ENCODE measurements at regions not wholly inside any gene's neighbourhood (a gene's known extent, or its start where the extent isn't known, plus 50 kb on each side); places are given as distances from the start of the nearest gene placed in this dataset.

- H3K36me3 ChIP-seq (ENCODE audit: control insufficient read depth, insufficient read depth, low read length) = no peaks in the 10 kb centered on the region
- H3K9me1 ChIP-seq (ENCODE audit: insufficient read depth, low read length) = no peaks in the 10 kb centered on the region
- ChIA-PET CTCF (no interaction called here), POLR2A (ENCODE audit: unreplicated experiment) (no interaction called here)
- H3K18ac ChIP-seq (ENCODE audit: low read depth, low read length) = no peak overlapping the region
- no peaks in the 10 kb centered on the region for H3K27me3 ChIP-seq (ENCODE audit: control insufficient read depth, insufficient read depth, low read length)
- dilution Hi-C loops (cut with HindIII; ENCODE audit: low sequenced_read_pairs, unreplicated experiment) = no loop called here
- peaks cover 9% of the 10 kb centered on the region for H3K9me3 ChIP-seq (ENCODE audit: control insufficient read depth, insufficient read depth, low read length)
- H3K14ac ChIP-seq (replicated peaks; ENCODE audit: low read depth, low read length) = no peak overlapping the region
- H3K4me1 ChIP-seq (ENCODE audit: control insufficient read depth, insufficient read depth, low read length) = no peaks in the 10 kb centered on the region
- H2AFZ ChIP-seq (replicated peaks; ENCODE audit: low read length, poor library complexity) = no peak overlapping the region
- no peaks in the 10 kb centered on the region for H3K79me1 ChIP-seq (ENCODE audit: low read depth in 1 of 2, low read length in 2 of 2)
- TF ChIP-seq MAFK (IDR thresholded peaks at IDR 0.05; ENCODE audit: low read depth, low read length) = no peak
- TF ChIP-seq FOS (IDR thresholded peaks at IDR 0.05; ENCODE audit: low read depth, low read length) = no peak
- TF ChIP-seq, protein P1, sequence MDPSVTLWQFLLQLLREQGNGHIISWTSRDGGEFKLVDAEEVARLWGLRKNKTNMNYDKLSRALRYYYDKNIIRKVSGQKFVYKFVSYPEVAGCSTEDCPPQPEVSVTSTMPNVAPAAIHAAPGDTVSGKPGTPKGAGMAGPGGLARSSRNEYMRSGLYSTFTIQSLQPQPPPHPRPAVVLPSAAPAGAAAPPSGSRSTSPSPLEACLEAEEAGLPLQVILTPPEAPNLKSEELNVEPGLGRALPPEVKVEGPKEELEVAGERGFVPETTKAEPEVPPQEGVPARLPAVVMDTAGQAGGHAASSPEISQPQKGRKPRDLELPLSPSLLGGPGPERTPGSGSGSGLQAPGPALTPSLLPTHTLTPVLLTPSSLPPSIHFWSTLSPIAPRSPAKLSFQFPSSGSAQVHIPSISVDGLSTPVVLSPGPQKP (IDR thresholded peaks at IDR 0.05; ENCODE audit: borderline replicate concordance, low read depth, low read length) = no peak
- TF ChIP-seq RFX5 (IDR thresholded peaks at IDR 0.05; ENCODE audit: low read depth, low read length) = no peak
- no peak for TF ChIP-seq MXI1 (IDR thresholded peaks at IDR 0.05; ENCODE audit: borderline replicate concordance, low read depth, low read length)
- no peak for TF ChIP-seq NFE2L2 (IDR thresholded peaks at IDR 0.05; ENCODE audit: low read depth, low read length)
- no peak for TF ChIP-seq USF2 (IDR thresholded peaks at IDR 0.05; ENCODE audit: low read depth, low read length)
- no peak for TF ChIP-seq MAZ (IDR thresholded peaks at IDR 0.05; ENCODE audit: borderline replicate concordance, low read depth, low read length)
- TF ChIP-seq, protein P2, sequence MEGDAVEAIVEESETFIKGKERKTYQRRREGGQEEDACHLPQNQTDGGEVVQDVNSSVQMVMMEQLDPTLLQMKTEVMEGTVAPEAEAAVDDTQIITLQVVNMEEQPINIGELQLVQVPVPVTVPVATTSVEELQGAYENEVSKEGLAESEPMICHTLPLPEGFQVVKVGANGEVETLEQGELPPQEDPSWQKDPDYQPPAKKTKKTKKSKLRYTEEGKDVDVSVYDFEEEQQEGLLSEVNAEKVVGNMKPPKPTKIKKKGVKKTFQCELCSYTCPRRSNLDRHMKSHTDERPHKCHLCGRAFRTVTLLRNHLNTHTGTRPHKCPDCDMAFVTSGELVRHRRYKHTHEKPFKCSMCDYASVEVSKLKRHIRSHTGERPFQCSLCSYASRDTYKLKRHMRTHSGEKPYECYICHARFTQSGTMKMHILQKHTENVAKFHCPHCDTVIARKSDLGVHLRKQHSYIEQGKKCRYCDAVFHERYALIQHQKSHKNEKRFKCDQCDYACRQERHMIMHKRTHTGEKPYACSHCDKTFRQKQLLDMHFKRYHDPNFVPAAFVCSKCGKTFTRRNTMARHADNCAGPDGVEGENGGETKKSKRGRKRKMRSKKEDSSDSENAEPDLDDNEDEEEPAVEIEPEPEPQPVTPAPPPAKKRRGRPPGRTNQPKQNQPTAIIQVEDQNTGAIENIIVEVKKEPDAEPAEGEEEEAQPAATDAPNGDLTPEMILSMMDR (conservative IDR thresholded peaks at IDR 0.05; ENCODE audit: low read depth, low read length) = no peak
- no peak for TF ChIP-seq BHLHE40 (IDR thresholded peaks at IDR 0.05; ENCODE audit: low read depth, low read length)
- TF ChIP-seq RAD21 (IDR thresholded peaks at IDR 0.05; ENCODE audit: low read length) = no peak
- TF ChIP-seq SMC3 (IDR thresholded peaks at IDR 0.05; ENCODE audit: low read depth, low read length) = no peak
- TF ChIP-seq POLR2A (IDR thresholded peaks at IDR 0.05; ENCODE audit: low read depth, low read length) = no peak
- no peak for TF ChIP-seq RCOR1 (IDR thresholded peaks at IDR 0.05; ENCODE audit: insufficient replicate concordance, low read length)
- TF ChIP-seq CEBPB (IDR thresholded peaks at IDR 0.05; ENCODE audit: low read depth, low read length) = no peak
- TF ChIP-seq CHD1 (IDR thresholded peaks at IDR 0.05; ENCODE audit: low read depth, low read length) = no peak
- no peak overlapping the region for H2BK5ac ChIP-seq (ENCODE audit: low read depth, low read length, poor library complexity, severe bottlenecking)
- no peak overlapping the region for H4K91ac ChIP-seq (ENCODE audit: insufficient read depth, low read depth, low read length)
- DNase-seq (no peak), ATAC-seq (ENCODE audit: low read depth) (no peak)
- H3K9ac ChIP-seq (ENCODE audit: low read depth, low read length) = no peak overlapping the region
- no peak overlapping the region for H3K56ac ChIP-seq (ENCODE audit: extremely low read depth, insufficient read depth, low read length)
- in situ Hi-C loops (cut with MboI; ENCODE audit: low sequenced_read_pairs) = no loop called here
- no peak overlapping the region for H3K4me3 ChIP-seq (ENCODE audit: insufficient read depth, low read depth, low read length)
- H4K8ac ChIP-seq (ENCODE audit: low read depth in 2 of 2, low read length in 2 of 2) = no peak overlapping the region
- H2BK15ac ChIP-seq (ENCODE audit: low read depth, low read length) = no peak overlapping the region
- no peak overlapping the region for H3K4me2 ChIP-seq (ENCODE audit: low read depth, low read length)
- WGBS, 2 experiments (ENCODE audit: extremely low coverage in 2 of 2, insufficient read length in 1 of 2) = 20% methylated on average over 1 of the region's 3 CpGs; no CpG with 5 or more reads in 1 of the 2 experiments
- H4K20me1 ChIP-seq (ENCODE audit: insufficient read depth, low read length) = no peaks in the 10 kb centered on the region
- no peak overlapping the region for H2BK120ac ChIP-seq (ENCODE audit: low read depth, low read length)
- H3K4ac ChIP-seq (ENCODE audit: low read depth, low read length) = no peak overlapping the region
- no peak overlapping the region for H3K27ac ChIP-seq (ENCODE audit: insufficient read depth, low read length)
- no peak overlapping the region for H2BK20ac ChIP-seq (ENCODE audit: low read depth, low read length)
- H4K5ac ChIP-seq (ENCODE audit: low read depth, low read length) = no peak overlapping the region
- H3K23ac ChIP-seq (ENCODE audit: low read depth, low read length) = no peak overlapping the region
- no TSS peak for BruUV-seq (replicated peaks)
- no peak overlapping the region for H2AK5ac ChIP-seq (ENCODE audit: low read depth, low read length)
- no peak overlapping the region for H2AK9ac ChIP-seq (replicated peaks; ENCODE audit: low read depth, low read length, poor library complexity)
- intact Hi-C loops (cut with micrococcal nuclease) = no loop called here
Measured at GRCh38 chr12:83642205-83642604, 955.5 kb downstream of the TMTC2 start.

Data from IMR-90 (cell line).